Fibroblast of lung (primary cell): ENCODE measurements at regions not wholly inside any gene's neighbourhood (a gene's known extent, or its start where the extent isn't known, plus 50 kb on each side); places are given as distances from the start of the nearest gene placed in this dataset.

Experiments used
- EZH2 ChIP-seq: IDR thresholded peaks from 2 replicates; pipeline ENCODE4 v1.5.1; 2012; ENCODE audit warnings: low read length, control low read depth, mild to moderate bottlenecking; ENCODE audit errors: missing control alignments
- TF ChIP-seq, protein P1 (sequence below), 2 donors: IDR thresholded peaks in 1 of 2; conservative IDR thresholded peaks in 1 of 2; 1 replicate in 1 of 2; 2 replicates in 1 of 2; pipeline ENCODE4 v1.5.1; 2011 to 2012; ENCODE audit warnings: low read length in 2 of 2, control low read depth in 1 of 2, inconsistent platforms in 1 of 2, low read depth in 1 of 2, mild to moderate bottlenecking in 1 of 2

DNA sequence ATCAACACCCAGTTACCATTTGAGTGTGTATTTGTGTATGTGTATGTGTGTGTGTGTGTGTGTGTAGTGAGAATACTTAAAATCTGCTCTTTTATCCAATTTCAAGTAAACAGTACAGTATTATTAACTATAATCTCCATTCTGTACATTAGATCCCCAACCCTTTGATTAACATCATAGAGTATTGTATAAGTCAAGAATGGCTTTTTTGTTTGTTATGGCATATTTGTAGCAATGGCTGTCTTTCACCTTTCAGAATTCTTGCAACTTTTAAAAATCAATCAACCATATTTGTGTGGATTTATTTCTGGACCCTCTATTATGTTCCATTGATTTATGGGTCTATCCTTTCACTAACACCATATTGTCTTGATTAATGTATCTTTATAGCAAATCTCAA is 779.3 kb upstream of the MIR17HG start:
- TF ChIP-seq, protein P1, sequence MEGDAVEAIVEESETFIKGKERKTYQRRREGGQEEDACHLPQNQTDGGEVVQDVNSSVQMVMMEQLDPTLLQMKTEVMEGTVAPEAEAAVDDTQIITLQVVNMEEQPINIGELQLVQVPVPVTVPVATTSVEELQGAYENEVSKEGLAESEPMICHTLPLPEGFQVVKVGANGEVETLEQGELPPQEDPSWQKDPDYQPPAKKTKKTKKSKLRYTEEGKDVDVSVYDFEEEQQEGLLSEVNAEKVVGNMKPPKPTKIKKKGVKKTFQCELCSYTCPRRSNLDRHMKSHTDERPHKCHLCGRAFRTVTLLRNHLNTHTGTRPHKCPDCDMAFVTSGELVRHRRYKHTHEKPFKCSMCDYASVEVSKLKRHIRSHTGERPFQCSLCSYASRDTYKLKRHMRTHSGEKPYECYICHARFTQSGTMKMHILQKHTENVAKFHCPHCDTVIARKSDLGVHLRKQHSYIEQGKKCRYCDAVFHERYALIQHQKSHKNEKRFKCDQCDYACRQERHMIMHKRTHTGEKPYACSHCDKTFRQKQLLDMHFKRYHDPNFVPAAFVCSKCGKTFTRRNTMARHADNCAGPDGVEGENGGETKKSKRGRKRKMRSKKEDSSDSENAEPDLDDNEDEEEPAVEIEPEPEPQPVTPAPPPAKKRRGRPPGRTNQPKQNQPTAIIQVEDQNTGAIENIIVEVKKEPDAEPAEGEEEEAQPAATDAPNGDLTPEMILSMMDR (conservative IDR thresholded peaks at IDR 0.05 in 1 of 2, IDR thresholded peaks at IDR 0.05 in 1 of 2; ENCODE audit: low read depth in 1 of 2, low read length in 2 of 2) = no peak
- no peak for TF ChIP-seq EZH2
